NCI-H2227 treated with DMSO at 0.1 percent for 48 hours (cell line): ENCODE measurements at regions not wholly inside any gene's neighbourhood (a gene's known extent, or its start where the extent isn't known, plus 50 kb on each side); places are given as distances from the start of the nearest gene placed in this dataset.

Experiments
- DNase-seq: peaks from one replicate; lab custom pipeline; 2025; lab: John Stamatoyannopoulos, UW

DNA sequence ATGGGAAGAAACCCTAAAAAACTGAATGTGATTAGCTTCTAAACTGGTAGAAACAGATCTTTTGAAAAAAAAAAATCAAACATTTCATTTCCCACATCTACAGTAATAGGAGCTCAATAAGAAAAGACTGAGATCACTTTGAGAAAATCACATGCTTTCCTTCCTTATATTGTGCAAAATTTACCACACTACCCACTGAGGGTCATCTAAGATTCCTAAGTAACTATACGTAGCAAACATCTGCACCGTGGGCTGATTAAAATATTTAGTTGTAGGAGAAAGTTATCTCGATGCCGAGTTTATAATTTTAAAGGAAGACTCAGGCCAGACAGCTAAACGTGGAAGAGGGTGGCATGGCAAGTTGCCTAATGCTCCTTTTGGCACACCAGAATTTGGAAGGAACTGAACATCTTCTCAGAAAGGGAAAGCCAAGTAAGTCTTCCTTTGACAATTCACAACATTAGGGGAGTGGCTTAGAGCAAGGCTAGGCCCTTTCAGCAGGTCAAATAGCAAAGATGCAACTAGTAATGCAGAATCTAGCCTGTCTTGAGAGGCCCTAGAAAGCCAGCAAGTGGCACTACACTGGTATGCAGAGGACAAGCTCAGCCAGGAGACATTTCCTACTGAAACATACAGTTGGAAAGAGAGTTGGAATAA lies 128.0 kb downstream of the TMA16 start:
- DNase-seq: no peak

DNA sequence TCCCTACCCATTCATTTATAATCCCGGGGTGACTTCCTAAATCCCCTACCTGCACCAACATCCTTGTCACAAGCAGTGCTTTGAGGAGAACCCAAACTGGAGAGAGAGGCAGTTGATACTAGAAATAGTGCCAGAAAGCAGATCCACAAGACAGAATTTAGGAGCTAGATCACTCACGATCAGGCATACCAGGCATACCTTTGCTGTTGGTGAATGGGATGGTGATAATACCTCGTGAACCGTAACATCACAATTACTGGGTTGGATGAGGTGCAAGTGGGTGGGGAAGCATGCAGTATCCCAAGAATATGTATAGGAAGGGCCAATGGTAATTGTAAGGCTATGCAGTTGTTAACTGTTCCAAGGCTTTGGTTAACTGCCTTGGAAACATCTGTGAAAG lies 129.3 kb downstream of the TMA16 start:
- DNase-seq: no peak

DNA sequence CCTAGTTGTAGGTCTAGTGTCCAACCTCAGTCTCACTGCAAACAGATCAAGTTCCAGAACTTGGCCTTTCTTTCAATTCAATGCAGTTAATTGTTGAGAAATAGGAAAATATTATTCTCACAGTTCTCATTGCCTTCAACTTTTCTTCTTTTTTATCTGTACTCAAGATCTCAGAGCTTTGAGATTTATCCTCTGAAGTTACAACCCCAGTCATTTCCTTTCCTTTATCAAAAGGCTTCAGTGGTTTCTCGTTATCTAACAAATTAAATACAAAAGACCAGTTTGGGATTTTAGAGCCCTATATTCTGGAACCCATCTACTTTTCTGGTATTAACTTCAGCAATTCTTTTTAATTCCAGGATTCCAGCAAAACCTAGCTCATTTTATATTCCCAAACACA lies 130.2 kb downstream of the TMA16 start:
- DNase-seq: no peak

- DNase-seq: no peak
Observed at GRCh38 chr4:163631288-163631687, 136.8 kb downstream of the TMA16 start.

DNA sequence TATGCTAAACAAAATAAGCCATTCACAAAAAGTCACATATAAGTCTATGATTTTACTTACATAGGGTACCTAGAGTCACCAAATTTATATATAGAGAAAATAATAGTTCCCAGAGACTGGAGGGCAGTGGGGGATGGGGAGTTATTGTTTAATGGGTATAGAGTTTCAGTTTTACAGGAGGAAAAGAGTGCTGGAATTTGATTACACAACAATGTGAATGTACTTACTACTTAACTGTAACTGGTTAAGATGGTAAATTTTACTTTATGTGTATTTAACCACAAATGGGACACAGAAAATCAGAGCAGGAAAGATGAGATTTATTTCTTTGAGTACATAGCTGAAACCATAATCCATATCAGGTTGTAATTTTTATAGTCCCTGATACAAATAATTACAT lies 144.4 kb downstream of the TMA16 start:
- DNase-seq: no peak

DNA sequence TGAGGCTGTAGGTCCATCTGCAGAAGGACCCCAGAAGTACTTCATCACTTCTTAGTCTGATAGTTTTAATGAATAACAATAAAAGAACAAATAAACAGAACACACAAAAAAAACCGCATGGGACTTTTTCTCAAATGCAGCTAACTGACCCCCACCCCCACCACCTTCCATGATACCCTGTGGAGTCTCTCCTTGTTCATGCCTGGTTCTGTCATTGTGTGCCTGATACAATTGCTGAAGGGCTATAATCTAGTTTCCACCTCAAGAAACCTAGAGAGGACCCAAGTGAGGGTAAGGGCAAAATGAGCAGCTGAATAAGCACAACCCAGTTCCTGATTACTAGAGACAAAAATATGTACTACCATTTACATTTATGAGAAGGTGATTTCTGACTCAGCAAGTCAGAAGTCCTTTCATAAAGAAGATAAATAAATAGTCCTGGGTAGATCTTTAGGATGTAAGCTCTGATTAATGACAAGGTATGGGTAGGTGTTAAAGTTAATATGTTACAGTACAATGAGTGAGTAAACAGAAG lies 155.1 kb downstream of the TMA16 start:
- DNase-seq: no peak

DNA sequence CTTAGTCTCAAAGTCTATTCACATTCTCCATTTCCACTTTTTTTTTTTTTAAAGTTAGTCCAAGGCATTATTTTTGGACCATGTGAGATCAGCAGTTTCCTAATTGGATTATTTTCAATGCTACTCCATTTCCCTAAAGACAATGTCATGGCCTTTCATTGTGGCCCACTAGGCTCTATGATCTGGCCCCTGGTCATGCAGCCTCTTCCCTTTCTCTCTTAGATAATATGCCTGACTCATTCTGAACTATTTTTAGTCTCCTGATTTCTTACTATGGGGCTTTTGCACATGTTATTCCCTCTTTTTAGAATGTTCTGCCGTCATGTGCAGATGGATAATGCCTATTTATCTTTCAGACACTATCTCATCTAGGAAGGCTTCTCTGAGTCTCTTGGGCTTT lies 157.3 kb downstream of the TMA16 start:
- DNase-seq: no peak

- no peak for DNase-seq
Observed at GRCh38 chr4:163654621-163655020, 160.1 kb downstream of the TMA16 start.

DNA sequence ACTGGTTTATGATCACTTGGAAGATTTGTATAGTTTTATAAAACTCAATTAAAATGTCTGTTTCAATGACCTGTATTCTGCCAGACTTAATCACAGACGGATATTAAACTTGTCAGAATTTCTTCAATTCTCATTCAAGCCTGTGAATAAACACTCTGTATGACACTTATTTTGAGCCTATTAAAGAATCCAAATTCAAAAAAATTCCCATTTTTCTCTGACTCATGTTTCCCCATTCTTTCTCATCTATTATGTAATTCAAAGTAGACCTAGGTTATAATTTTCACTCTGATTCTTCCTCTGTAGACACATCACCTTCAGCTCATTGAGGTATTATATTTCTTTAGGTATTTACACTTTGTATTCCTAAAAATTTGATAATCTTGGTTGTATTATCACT lies 166.1 kb downstream of the TMA16 start:
- DNase-seq: no peak

GRCh38 chr4:163662768-163663167 lies 168.3 kb downstream of the TMA16 start:
- no peak for DNase-seq

- DNase-seq: no peak
Observed at GRCh38 chr4:163663454-163664225, 169.2 kb downstream of the TMA16 start.

GRCh38 chr4:163665101-163665500 lies 170.6 kb downstream of the TMA16 start:
- no peak for DNase-seq

DNA sequence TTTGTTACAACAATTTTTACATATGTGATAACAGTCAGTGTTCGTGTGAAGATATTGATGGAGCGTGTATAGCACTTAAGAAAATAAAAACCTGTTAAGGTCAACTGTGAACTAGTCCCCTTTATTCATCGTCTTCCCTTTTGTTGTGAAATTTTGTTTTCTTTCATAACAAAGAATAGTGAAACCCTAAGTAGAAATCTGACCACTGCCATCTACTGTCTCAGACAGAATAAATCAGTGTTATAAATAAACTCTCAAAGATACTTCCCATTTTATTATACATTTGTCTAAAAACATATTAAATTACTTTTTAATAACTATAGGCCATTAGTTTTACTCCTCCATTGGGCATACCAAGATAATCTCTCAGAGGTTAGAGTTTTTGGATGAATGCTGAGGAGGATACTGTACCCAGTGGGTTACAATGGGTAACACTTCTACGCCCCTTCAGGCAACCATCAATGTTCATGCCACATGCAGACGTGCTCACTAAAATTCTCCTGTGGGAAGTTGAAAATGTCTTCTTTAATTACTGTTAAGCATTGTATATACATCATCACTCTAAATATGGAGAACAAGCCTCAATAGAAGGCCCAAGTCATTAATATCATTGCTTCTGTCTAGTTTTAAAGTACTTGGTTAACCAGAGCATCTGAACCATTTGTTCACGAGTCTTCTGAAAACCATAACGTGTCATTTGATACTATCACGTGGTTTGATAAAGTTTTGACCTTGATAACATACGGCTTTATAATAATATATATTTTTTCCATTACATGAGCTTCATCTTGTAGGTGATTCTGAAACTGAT lies 171.2 kb downstream of the TMA16 start:
- DNase-seq: no peak

DNA sequence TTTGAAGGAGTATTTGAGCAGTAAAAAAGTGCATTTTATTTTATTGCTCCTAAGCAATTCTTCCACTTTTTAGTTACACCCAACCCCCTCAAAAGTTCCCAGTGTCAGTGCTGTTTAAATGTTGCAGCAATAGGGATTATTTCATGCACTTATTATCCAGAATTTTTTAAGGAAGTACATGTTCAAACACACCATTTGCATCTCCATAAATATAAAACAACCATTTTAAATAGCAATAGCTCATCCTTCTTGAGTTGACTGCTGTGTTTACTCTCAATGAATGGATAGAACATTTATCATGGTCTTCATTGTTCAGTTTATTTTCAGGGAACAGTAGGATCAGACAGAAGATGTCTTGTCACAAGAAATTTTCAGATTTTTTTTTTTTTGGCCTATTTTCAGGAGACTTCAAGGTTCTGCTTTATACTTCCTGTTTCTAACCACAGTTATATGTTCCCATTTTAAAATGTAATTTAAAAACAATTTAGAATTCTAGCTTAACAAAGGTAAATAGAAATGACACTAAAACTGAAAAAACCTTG lies 171.9 kb downstream of the TMA16 start:
- no peak for DNase-seq

DNA sequence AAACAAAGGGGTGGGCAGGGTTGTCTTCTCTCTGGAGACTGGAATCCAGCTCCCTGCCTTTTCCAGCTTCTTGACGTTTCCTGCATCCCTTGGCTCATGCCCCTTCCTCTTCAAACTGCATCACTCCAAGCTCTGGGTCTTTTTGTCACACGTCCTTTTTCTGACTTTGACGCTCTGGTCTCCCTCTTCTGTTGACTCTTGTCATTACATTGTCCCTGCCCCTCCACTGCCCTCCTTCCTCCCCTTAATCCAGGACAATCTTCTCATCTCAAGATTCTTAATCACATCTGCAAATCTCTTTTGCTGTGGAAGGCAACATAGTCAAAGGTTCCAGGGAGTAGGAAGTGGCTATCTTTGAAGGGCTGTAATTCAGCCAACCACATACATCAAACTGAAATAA lies 178.3 kb downstream of the TMA16 start:
- DNase-seq: no peak

GRCh38 chr4:163673848-163674697 lies 179.6 kb downstream of the TMA16 start:
- no peak for DNase-seq

DNA sequence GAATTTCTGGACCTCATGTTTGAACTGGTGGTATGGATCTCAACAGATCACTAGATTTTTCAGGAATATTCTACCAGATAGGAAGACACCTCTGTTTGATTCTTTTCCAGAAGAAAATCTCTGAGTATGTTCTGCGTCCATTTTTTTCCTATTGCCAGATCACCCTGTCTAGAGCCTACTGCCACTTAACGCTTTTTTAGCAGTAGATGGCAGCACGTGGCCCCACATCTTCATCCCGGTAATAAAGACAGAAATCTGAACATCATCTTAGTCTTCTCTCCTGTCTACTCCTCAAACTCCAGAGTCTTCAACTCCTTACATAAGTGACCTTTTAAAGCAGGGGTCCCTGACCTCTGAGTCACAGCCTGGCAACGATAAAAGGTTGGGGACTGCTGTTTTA lies 184.7 kb downstream of the TMA16 start:
- no peak for DNase-seq

- DNase-seq: no peak
Observed at GRCh38 chr4:163680386-163681098, 186.1 kb downstream of the TMA16 start.

DNA sequence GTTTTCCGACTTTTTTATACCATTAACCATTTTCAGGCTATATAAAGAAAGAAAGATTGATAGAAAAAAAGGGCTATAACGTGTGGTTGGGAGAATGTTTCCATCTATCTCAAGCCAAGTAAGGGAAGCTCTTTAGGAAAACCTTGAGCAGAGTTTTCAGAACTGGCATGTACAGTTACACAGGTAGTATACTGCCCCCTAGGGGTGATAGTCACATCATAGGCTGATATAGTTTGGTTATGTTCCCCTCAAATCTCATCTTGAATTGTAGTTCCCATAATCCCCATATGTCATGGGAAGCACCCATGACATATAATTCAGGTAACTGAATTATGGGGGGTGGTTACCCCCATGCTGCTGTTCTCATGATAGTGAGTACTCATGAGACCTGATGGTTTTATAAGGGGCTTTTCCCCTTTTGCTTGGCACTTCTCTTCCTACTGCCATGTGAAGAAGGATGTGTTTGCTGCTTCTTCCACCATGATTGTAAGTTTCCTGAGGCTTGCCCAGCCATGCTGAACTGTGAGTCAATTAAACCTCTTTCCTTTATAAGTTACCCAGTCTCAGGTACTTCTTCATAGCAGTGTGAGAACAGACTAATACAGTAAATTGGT lies 186.8 kb downstream of the TMA16 start:
- DNase-seq: no peak

DNA sequence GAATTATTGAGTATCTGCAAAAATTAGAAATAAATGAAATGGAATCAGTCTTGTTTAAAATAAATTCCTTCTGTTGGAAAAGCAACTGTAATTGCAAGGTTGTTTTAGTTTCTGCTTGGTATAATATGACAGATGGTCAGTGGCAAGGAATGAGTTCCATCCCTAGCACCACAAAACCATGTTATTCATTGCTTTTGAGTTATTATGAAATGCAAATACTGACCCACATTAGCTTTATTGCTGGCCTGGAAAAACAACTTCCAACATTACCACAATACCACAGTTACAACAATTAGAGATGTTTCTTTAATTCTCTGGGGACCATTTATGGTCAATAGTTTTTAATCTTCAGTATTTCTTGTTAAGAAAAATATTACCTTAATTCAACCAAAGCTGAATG lies 194.4 kb downstream of the TMA16 start:
- no peak for DNase-seq
